Natural killer cell (primary cell): ENCODE measurements at regions not wholly inside any gene's neighbourhood (a gene's known extent, or its start where the extent isn't known, plus 50 kb on each side); places are given as distances from the start of the nearest gene placed in this dataset.
"Not testable (repeated sequence)": the region's sequence is repeated elsewhere in the genome, so short reads cannot be mapped to it uniquely, and the experiment has no call there.

Experiments used
- ATAC-seq, 3 donors: fragments of 150-1000 bp in 2 of 3; fragments of 200-7000 bp in 1 of 3; cut with Tn5 transposase; 1 replicate in 1 of 3; 2 replicates in 2 of 3; pipeline ENCODE4 v1.10.0; 2021; ENCODE audit warnings: mild to moderate bottlenecking in 2 of 3, moderate library complexity in 2 of 3
- DNase-seq, 2 donors: peaks; one replicate each; pipeline versions ENCODE4 v3.0.0 to v3.0.0-alpha.2; 2013 to 2021; ENCODE audit warnings: mixed read lengths in 1 of 2
- H3K27ac ChIP-seq: one replicate; pipeline ENCODE4 v1.5.1; 2013; ENCODE audit warnings: mild to moderate bottlenecking, low read length
- H3K27me3 ChIP-seq: one replicate; pipeline ENCODE4 v1.6.1; 2013; ENCODE audit warnings: low read length; ENCODE audit not compliant: control insufficient read depth, insufficient read depth
- H3K36me3 ChIP-seq: one replicate; pipeline ENCODE4 v1.6.1; 2013; ENCODE audit warnings: low read length; ENCODE audit not compliant: control insufficient read depth, insufficient read depth
- H3K4me1 ChIP-seq: one replicate; pipeline ENCODE4 v1.6.1; 2013; ENCODE audit warnings: low read length; ENCODE audit not compliant: control insufficient read depth, insufficient read depth
- H3K4me3 ChIP-seq: one replicate; pipeline ENCODE4 v1.5.1; 2013; ENCODE audit warnings: low read length
- H3K9me3 ChIP-seq: one replicate; pipeline ENCODE4 v1.6.1; 2013; ENCODE audit warnings: low read length; ENCODE audit not compliant: control insufficient read depth, insufficient read depth
- H3K27ac Mint-ChIP-seq, 2 donors: one replicate each; pipeline ENCODE4 v1.8.0; 2022; ENCODE audit warnings: mild to moderate bottlenecking in 2 of 2, mixed read lengths in 2 of 2, moderate library complexity in 1 of 2
- H3K27me3 Mint-ChIP-seq, 2 donors: one replicate each; pipeline ENCODE4 v1.8.0; 2022; ENCODE audit warnings: low read depth in 2 of 2, mixed read lengths in 2 of 2
- H3K36me3 Mint-ChIP-seq: one replicate; pipeline ENCODE4 v1.8.0; 2022; ENCODE audit warnings: mixed read lengths
- H3K4me1 Mint-ChIP-seq, 2 donors: one replicate each; pipeline ENCODE4 v1.8.0; 2022; ENCODE audit warnings: mixed read lengths in 2 of 2
- H3K4me3 Mint-ChIP-seq: one replicate; pipeline ENCODE4 v1.8.0; 2022; ENCODE audit warnings: mild to moderate bottlenecking, moderate library complexity, mixed read lengths
- H3K9me3 Mint-ChIP-seq, 2 donors: one replicate each; pipeline ENCODE4 v1.8.0; 2022; ENCODE audit warnings: mixed read lengths in 2 of 2
- WGBS: methylation state at CpG from one replicate; pipeline ENCODE4 v1.1.7; 2013; ENCODE audit warnings: missing lambda C conversion rate; ENCODE audit not compliant: insufficient coverage; 5-methylcytosine and 5-hydroxymethylcytosine counted together
- intact Hi-C: fragments of 100-400 bp; cut with micrococcal nuclease; formaldehyde crosslinking; loops from one replicate; pipeline ENCODE4 v1.14.2; 2022
- TF ChIP-seq, protein P1 (sequence below): fragments of 200-600 bp; IDR thresholded peaks from one replicate; pipeline ENCODE4 v1.8.0; 2022; ENCODE audit warnings: antibody characterized with exemption

DNA sequence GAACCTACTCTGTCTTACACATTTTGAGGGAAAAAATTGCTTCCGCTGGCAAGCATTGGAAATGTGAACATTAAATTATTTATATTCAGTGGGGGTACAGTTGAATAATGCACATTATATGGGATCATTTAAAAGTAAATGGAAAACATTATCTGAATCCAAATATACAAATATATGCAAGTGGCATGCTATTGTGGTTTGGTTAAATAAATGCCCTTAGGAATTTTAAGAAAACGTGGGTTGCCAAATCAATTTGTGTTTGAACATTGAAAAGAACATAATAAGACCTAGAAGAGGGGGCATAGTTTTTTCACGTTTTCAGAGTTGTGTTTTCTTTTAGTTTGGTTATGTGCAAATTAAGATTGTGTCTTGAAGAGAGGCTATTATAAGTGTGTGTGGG is 230.5 kb upstream of the PRKX start:
- TF ChIP-seq, protein P1, sequence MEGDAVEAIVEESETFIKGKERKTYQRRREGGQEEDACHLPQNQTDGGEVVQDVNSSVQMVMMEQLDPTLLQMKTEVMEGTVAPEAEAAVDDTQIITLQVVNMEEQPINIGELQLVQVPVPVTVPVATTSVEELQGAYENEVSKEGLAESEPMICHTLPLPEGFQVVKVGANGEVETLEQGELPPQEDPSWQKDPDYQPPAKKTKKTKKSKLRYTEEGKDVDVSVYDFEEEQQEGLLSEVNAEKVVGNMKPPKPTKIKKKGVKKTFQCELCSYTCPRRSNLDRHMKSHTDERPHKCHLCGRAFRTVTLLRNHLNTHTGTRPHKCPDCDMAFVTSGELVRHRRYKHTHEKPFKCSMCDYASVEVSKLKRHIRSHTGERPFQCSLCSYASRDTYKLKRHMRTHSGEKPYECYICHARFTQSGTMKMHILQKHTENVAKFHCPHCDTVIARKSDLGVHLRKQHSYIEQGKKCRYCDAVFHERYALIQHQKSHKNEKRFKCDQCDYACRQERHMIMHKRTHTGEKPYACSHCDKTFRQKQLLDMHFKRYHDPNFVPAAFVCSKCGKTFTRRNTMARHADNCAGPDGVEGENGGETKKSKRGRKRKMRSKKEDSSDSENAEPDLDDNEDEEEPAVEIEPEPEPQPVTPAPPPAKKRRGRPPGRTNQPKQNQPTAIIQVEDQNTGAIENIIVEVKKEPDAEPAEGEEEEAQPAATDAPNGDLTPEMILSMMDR, result no peak
- H3K9me3 Mint-ChIP-seq, result peaks cover 2 to 3% of the 10 kb centered on the region in 2 donors
- no peak for DNase-seq
- Histone ChIP-seq H3K27ac (no peak overlapping the region), H3K27me3 (no peaks in the 10 kb centered on the region), H3K36me3 (no peaks in the 10 kb centered on the region), H3K4me1 (no peaks in the 10 kb centered on the region), H3K9me3 (no peaks in the 10 kb centered on the region), H3K4me3 (no peak overlapping the region)
- H3K4me1 Mint-ChIP-seq, result no peaks in the 10 kb centered on the region
- no peak overlapping the region for H3K27ac Mint-ChIP-seq
- intact Hi-C loops, result no loop called here
- H3K36me3 Mint-ChIP-seq, result no peaks in the 10 kb centered on the region
- H3K27me3 Mint-ChIP-seq, result peaks cover 6 to 19% of the 10 kb centered on the region in 2 donors
- ATAC-seq, result no peak
- WGBS, result 83% methylated on average over 2 of the region's 3 CpGs
- no peak overlapping the region for H3K4me3 Mint-ChIP-seq

DNA sequence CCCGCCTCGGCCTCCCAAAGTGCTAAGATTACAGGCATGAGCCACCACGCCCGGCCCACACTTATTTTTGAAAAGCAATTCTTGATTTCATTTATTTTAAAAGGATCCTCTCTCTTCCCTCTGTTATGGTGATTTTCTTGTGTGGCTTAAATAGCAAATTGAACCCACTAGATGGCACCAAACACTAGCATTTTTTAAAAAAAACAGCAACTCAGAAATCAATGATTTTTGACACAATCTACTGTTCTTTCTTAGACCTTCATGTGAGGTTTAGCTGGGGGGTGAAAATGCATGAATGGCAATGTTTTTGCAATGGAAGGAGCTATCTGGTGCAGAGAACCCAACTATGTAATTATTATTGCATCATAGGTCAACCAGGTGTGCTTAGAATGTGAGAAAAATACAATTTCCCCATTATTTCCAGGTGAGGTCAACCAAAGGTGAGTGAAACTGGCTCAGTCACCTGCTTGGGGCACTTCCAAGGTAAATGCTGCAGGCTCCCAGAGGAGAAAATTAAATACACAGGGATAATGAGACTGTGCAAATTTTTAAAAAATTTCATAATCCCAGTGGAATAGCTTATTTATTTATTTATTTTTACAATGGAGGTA is 226.7 kb upstream of the PRKX start:
- TF ChIP-seq, protein P1, result peak; percentile 11
- peaks cover 2 to 3% of the 10 kb centered on the region in 2 donors for H3K9me3 Mint-ChIP-seq

DNA sequence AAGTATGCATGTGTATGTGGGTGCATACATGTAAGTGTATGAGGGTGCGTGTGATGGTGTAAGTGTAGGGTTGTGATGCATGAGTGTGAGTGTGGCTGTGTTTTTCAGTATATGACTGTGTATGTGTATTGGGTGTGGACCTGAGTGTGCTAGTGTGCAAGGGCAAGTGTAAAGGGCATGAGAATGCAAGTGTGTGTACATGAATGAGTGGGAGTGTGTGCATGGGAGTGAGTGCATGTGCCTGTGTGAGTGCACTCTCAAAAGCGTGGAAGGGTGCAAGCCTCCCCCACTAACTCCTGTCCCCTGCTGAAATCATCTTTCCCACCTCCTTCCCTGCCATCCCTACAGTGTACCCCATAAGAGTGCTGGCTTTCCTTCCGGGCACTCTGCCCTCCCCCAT is 225.1 kb upstream of the PRKX start:
- WGBS, result 78% methylated on average over 3 of the region's 3 CpGs
- intact Hi-C loops, result no loop called here
- no peaks in the 10 kb centered on the region for H3K4me1 ChIP-seq
- Mint-ChIP-seq H3K27me3 (peaks cover 0 to 6% of the 10 kb centered on the region in 2 donors), H3K4me3 (no peak overlapping the region), H3K9me3 (peaks cover 2 to 3% of the 10 kb centered on the region in 2 donors), H3K36me3 (no peaks in the 10 kb centered on the region), H3K27ac (no peak overlapping the region), H3K4me1 (no peaks in the 10 kb centered on the region)
- H3K27me3 ChIP-seq, result no peaks in the 10 kb centered on the region
- no peaks in the 10 kb centered on the region for H3K36me3 ChIP-seq
- no peak for DNase-seq
- H3K4me3 ChIP-seq, result no peak overlapping the region
- TF ChIP-seq, protein P1, result no peak
- ATAC-seq, result no peak
- H3K27ac ChIP-seq, result no peak overlapping the region
- H3K9me3 ChIP-seq, result no peaks in the 10 kb centered on the region

More for the DNA sequence above, 226.7 kb upstream of the PRKX start:
- Histone ChIP-seq H3K36me3 (no peaks in the 10 kb centered on the region), H3K27me3 (no peaks in the 10 kb centered on the region), H3K27ac (no peak overlapping the region), H3K4me3 (no peak overlapping the region), H3K9me3 (no peaks in the 10 kb centered on the region), H3K4me1 (no peaks in the 10 kb centered on the region)
- ATAC-seq (no peak), DNase-seq (peak in 1 of 2 donors; percentile 30)
- 20% methylated on average over 1 of the region's 4 CpGs for WGBS
- H3K27ac Mint-ChIP-seq, result no peak overlapping the region
- H3K4me1 Mint-ChIP-seq, result no peaks in the 10 kb centered on the region
- intact Hi-C loops, result no loop called here
- H3K27me3 Mint-ChIP-seq, result peaks cover 6 to 8% of the 10 kb centered on the region in 2 donors
- no peaks in the 10 kb centered on the region for H3K36me3 Mint-ChIP-seq
- no peak overlapping the region for H3K4me3 Mint-ChIP-seq

DNA sequence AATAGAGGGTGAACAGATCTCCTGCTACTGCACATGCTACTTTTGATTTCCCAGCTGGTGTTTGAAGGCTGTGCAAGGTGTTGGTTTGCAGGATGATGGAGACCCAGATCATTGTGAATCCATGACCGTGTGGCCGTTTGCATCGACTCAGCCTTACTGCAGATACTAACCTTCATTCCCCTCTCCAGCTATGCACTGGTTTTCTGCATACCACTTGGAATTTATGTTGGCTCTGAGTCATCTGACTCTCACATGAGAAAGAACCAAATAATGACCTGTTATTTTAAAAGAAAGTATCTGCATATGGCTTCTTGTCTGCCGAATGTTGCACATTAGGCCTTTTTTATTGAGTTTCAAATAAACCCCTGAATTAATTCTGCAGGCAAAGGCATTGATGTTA is 221.7 kb upstream of the PRKX start:
- H3K4me1 ChIP-seq, H3K9me3 ChIP-seq, ATAC-seq, H3K9me3 Mint-ChIP-seq, H3K36me3 ChIP-seq, H3K27ac ChIP-seq, H3K4me1 Mint-ChIP-seq, H3K4me3 ChIP-seq, H3K27me3 Mint-ChIP-seq, H3K36me3 Mint-ChIP-seq, intact Hi-C loops, H3K4me3 Mint-ChIP-seq, DNase-seq, H3K27ac Mint-ChIP-seq, H3K27me3 ChIP-seq: not testable (repeated sequence)
- no CpG with 5 or more reads among the region's 4 CpGs for WGBS

DNA sequence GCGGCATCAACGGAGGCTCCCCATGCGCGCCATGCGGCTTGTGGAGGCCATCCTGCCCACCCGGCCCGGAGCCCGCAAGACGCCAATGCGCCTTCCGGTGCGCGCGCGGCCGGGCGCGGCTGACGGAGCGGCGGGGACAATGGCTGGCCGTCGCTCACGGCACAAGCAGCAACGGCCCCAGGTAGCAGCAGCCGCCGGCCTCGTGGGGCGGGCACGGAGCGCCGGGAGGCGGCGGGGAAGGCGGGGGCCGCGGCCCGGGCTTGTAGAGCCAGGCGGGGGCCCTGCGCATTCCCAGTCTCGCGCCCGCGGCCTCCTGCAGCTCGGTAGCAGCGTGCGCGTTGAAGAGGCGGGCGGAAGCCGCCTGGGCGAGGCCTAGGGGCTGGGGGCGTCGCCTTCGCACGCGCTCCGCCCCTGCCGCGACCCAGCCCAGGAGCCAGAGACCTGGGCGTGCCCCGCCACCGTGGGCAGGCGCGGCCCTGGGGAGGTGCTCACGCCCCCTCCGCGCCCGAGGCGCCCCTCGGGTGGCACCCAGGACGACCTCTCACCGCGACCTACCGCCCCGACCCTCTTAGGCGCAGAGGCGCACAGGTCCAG is 207.1 kb upstream of the PRKX start:
- H3K9me3 Mint-ChIP-seq, H3K27ac Mint-ChIP-seq, H3K36me3 Mint-ChIP-seq, H3K27me3 Mint-ChIP-seq, H3K4me1 ChIP-seq, H3K27me3 ChIP-seq, H3K27ac ChIP-seq, H3K36me3 ChIP-seq, DNase-seq, H3K4me1 Mint-ChIP-seq, H3K4me3 Mint-ChIP-seq, H3K9me3 ChIP-seq, H3K4me3 ChIP-seq, intact Hi-C loops: not testable (repeated sequence)
- ATAC-seq, result peak; percentile 91 to 96 (median 92)
- WGBS, result no CpG with 5 or more reads among the region's 78 CpGs

DNA sequence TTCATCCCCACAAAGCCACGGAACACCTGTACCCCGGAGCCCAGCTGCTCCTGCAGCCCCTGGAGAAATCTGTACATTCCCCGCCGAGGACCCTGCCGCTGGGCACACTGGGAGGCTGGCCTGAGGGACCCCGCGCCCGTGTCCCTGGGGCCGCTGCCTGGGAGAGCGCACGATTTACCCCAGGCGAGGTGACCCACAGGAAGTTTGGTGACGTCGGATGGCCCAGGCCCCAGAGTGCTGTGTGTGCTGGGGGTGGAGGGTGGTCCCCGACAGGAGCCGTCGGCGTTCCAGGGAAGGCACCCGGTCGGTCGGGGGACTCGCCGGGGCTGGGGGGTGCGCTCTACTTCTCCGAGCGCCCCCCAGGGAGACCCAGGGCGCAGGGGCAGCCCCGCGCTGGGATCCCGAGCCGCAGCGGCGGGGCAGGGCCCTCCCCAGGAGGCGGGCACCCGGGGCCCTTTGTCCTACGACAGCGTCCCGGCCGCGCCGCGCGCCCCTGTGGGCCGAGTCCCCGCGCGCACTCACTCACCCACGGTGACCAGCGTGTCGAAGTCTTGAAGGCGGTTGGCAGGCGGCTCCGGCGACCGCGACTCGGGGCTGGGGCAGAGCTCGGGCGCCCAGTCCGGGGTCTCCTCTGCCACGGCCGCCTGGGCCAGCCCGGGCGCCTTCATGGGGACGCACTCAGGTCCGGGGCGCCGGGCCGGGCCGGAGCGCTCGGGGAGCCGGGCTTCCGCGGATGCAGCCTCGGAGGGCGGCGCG is 206.4 kb upstream of the PRKX start:
- H3K9me3 ChIP-seq, H3K4me1 Mint-ChIP-seq, H3K4me1 ChIP-seq, H3K27me3 Mint-ChIP-seq, H3K9me3 Mint-ChIP-seq, intact Hi-C loops, H3K4me3 ChIP-seq, H3K4me3 Mint-ChIP-seq, H3K36me3 Mint-ChIP-seq, H3K27ac Mint-ChIP-seq, H3K27ac ChIP-seq, DNase-seq, H3K36me3 ChIP-seq, H3K27me3 ChIP-seq: not testable (repeated sequence)
- no CpG with 5 or more reads among the region's 79 CpGs for WGBS
- peak in 1 of 3 donors; percentile 14 for ATAC-seq
